Epithelial cell of proximal tubule (primary cell): ENCODE measurements at regions not wholly inside any gene's neighbourhood (a gene's known extent, or its start where the extent isn't known, plus 50 kb on each side); places are given as distances from the start of the nearest gene placed in this dataset.
A peak's percentile ranks its signal among the peaks of the same experiment; 100 is the strongest.

Experiments used
- DNase-seq: peaks from one replicate; pipeline ENCODE4 v3.0.0-alpha.2; 2011; ENCODE audit warnings: low read depth
- H3K4me3 ChIP-seq: 2 replicates; pipeline ENCODE4 v1.5.1; 2011; ENCODE audit warnings: low read depth, mild to moderate bottlenecking, low read length
- CTCF ChIP-seq: conservative IDR thresholded peaks from 2 replicates; pipeline ENCODE4 v1.5.1; 2012; ENCODE audit warnings: low read depth, mild to moderate bottlenecking, low read length

- no peak for DNase-seq
- no peak for TF ChIP-seq CTCF
- no peak overlapping the region for H3K4me3 ChIP-seq
Measured at GRCh38 chr10:84805149-84805548, 476.8 kb downstream of the CCSER2 start.

- no peak for TF ChIP-seq CTCF
- DNase-seq = no peak
- no peak overlapping the region for H3K4me3 ChIP-seq
Measured at GRCh38 chr10:84811113-84811512, 482.7 kb downstream of the CCSER2 start.

GRCh38 chr10:84818961-84819360 is 490.6 kb downstream of the CCSER2 start:
- no peak overlapping the region for H3K4me3 ChIP-seq
- no peak for DNase-seq
- no peak for TF ChIP-seq CTCF

- DNase-seq = no peak
- H3K4me3 ChIP-seq = no peak overlapping the region
- TF ChIP-seq CTCF = peak; percentile 25
Measured at GRCh38 chr10:84820120-84820519, 491.7 kb downstream of the CCSER2 start.

GRCh38 chr10:84820596-84820995 is 492.2 kb downstream of the CCSER2 start:
- no peak for DNase-seq
- no peak for TF ChIP-seq CTCF
- no peak overlapping the region for H3K4me3 ChIP-seq

- DNase-seq = no peak
- H3K4me3 ChIP-seq = no peak overlapping the region
- TF ChIP-seq CTCF = no peak
Measured at GRCh38 chr10:84822931-84823630, 494.7 kb downstream of the CCSER2 start.

- H3K4me3 ChIP-seq = no peak overlapping the region
- DNase-seq = no peak
- TF ChIP-seq CTCF = no peak
Measured at GRCh38 chr10:84824525-84824924, 496.1 kb downstream of the CCSER2 start.
